GM12872 (cell line): ENCODE measurements at regions not wholly inside any gene's neighbourhood (a gene's known extent, or its start where the extent isn't known, plus 50 kb on each side); places are given as distances from the start of the nearest gene placed in this dataset.

Experiments
- CTCF ChIP-seq: IDR thresholded peaks from 3 replicates; pipeline ENCODE4 v1.5.1; 2011; ENCODE audit warnings: low read depth, mild to moderate bottlenecking, low read length, moderate library complexity; ENCODE audit not compliant: insufficient read depth

GRCh38 chr2:120498121-120498520 lies 152.2 kb downstream of the INHBB start:
- no peak for TF ChIP-seq CTCF

GRCh38 chr2:120498576-120499394 lies 152.8 kb downstream of the INHBB start:
- TF ChIP-seq CTCF, result no peak

- TF ChIP-seq CTCF, result no peak
These were observed 154.0 kb downstream of the INHBB start for GRCh38 chr2:120499784-120500495.

GRCh38 chr2:120501591-120501990 lies 155.7 kb downstream of the INHBB start:
- no peak for TF ChIP-seq CTCF

- no peak for TF ChIP-seq CTCF
These were observed 156.4 kb downstream of the INHBB start for GRCh38 chr2:120502357-120502756.

- no peak for TF ChIP-seq CTCF
These were observed 156.8 kb downstream of the INHBB start for GRCh38 chr2:120502761-120503160.

- TF ChIP-seq CTCF, result no peak
These were observed 157.4 kb downstream of the INHBB start for GRCh38 chr2:120503206-120503792.
